Activated CD4-positive, alpha-beta T cell treated with anti-CD3 and anti-CD28 coated beads, Interleukin-10, Interleukin-2, amounts not matched to agents 100 ng/mL and 50 ng/mL, durations not matched to agents 16 hours and 8 hours (primary cell): ENCODE measurements at regions not wholly inside any gene's neighbourhood (a gene's known extent, or its start where the extent isn't known, plus 50 kb on each side); places are given as distances from the start of the nearest gene placed in this dataset.
A peak's percentile ranks its signal among the peaks of the same experiment; 100 is the strongest.

ENCODE experiments used
- DNase-seq: peaks from one replicate; pipeline ENCODE4 v3.0.0-alpha.2; 2020

- DNase-seq = no peak
Measured at GRCh38 chr15:99921101-99921500, 187.9 kb upstream of the LYSMD4 start.

- no peak for DNase-seq
Measured at GRCh38 chr15:99918072-99918471, 184.8 kb upstream of the LYSMD4 start.

GRCh38 chr15:99917252-99917651, 184.0 kb upstream of the LYSMD4 start:
- DNase-seq = no peak

GRCh38 chr15:99916668-99917223, 183.5 kb upstream of the LYSMD4 start:
- no peak for DNase-seq

- no peak for DNase-seq
Measured at GRCh38 chr15:99914723-99915122, 181.5 kb upstream of the LYSMD4 start.

GRCh38 chr15:99911816-99912215, 178.6 kb upstream of the LYSMD4 start:
- no peak for DNase-seq

GRCh38 chr15:99909592-99910295, 176.5 kb upstream of the LYSMD4 start:
- DNase-seq = peak; percentile 13

GRCh38 chr15:99907698-99908097, 174.5 kb upstream of the LYSMD4 start:
- no peak for DNase-seq

GRCh38 chr15:99906793-99907192, 173.6 kb upstream of the LYSMD4 start:
- DNase-seq = no peak

GRCh38 chr15:99906311-99906710, 173.1 kb upstream of the LYSMD4 start:
- no peak for DNase-seq

GRCh38 chr15:99902248-99902928, 169.2 kb upstream of the LYSMD4 start:
- no peak for DNase-seq

- no peak for DNase-seq
Measured at GRCh38 chr15:99895956-99896311, 162.7 kb upstream of the LYSMD4 start.

GRCh38 chr15:99895189-99895955, 162.1 kb upstream of the LYSMD4 start:
- no peak for DNase-seq

- no peak for DNase-seq
Measured at GRCh38 chr15:99878835-99879234, 145.6 kb upstream of the LYSMD4 start.

- no peak for DNase-seq
Measured at GRCh38 chr15:99873451-99873850, 140.2 kb upstream of the LYSMD4 start.

GRCh38 chr15:99863550-99864198, 130.4 kb upstream of the LYSMD4 start:
- DNase-seq = no peak

- DNase-seq = no peak
Measured at GRCh38 chr15:99857836-99858235, 124.6 kb upstream of the LYSMD4 start.

GRCh38 chr15:99850517-99850916, 117.3 kb upstream of the LYSMD4 start:
- no peak for DNase-seq

GRCh38 chr15:99845009-99845408, 111.8 kb upstream of the LYSMD4 start:
- DNase-seq = peak; percentile 72

GRCh38 chr15:99844150-99844549, 110.9 kb upstream of the LYSMD4 start:
- no peak for DNase-seq

GRCh38 chr15:99842071-99842470, 108.8 kb upstream of the LYSMD4 start:
- peak; percentile 28 for DNase-seq

- peak; percentile 77 for DNase-seq
Measured at GRCh38 chr15:99826157-99826780, 93.0 kb upstream of the LYSMD4 start.

- DNase-seq = no peak
Measured at GRCh38 chr15:99823346-99823745, 90.1 kb upstream of the LYSMD4 start.
